Dermis microvascular lymphatic vessel endothelial cell (primary cell): ENCODE measurements at regions not wholly inside any gene's neighbourhood (a gene's known extent, or its start where the extent isn't known, plus 50 kb on each side); places are given as distances from the start of the nearest gene placed in this dataset.
"Not testable (repeated sequence)": the region's sequence is repeated elsewhere in the genome, so short reads cannot be mapped to it uniquely, and the experiment has no call there.

ENCODE experiments used
- DNase-seq, 2 donors: peaks; one replicate each; pipeline versions ENCODE4 v3.0.0 to v3.0.0-alpha.2; 2010; ENCODE audit warnings: low read depth in 2 of 2

DNA sequence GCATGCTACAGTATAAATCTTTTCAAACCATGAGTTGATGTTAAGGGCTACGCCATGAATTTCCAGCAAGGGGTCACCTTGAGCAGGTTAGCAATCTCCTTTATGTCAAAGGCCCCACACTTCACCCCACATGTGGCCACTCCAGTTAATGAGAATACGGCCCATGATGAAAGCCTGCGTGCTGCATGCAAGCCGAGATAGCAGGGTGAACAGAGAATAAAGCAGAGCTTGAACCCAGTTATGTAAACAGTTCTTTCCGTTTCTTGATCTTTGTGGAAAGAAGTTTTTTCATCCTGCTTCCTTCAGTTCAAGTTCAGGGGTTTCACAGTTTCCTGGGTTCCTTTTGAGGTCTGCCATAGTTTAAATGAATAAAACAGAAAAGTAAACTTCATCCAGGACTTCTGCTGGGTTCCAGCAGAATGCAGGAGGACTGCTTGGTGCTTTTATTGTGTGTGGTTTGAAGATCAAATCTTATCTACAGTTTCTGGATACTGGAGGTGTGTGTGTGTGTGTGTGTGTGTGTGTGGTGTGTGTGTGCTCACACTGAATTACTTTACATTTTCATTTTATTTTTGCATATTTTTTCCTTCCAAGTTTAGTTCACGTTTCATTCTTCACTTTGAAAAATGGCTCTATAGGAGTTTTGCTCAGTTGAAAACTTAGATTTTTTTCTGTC is 87.1 kb downstream of the HMHB1 start:
- no peak for DNase-seq

DNA sequence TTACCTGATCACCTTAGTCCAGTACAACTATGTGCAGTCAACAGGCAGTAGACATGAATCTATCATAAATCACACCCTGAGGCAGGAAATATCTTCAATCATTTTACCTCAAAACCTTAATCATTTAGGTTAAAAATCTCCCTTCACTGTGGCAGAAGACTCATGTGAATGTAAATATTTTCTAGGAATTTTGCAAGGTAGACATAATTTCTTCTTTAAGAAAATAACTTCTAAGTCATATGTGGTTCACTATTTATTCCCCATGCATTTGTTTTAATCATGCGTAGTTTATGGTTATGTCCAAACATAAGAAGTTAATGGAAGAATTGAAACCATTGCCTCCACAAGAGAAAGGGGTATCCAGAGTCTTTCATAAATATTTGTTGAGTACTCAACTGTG is 97.0 kb downstream of the HMHB1 start:
- no peak for DNase-seq

DNA sequence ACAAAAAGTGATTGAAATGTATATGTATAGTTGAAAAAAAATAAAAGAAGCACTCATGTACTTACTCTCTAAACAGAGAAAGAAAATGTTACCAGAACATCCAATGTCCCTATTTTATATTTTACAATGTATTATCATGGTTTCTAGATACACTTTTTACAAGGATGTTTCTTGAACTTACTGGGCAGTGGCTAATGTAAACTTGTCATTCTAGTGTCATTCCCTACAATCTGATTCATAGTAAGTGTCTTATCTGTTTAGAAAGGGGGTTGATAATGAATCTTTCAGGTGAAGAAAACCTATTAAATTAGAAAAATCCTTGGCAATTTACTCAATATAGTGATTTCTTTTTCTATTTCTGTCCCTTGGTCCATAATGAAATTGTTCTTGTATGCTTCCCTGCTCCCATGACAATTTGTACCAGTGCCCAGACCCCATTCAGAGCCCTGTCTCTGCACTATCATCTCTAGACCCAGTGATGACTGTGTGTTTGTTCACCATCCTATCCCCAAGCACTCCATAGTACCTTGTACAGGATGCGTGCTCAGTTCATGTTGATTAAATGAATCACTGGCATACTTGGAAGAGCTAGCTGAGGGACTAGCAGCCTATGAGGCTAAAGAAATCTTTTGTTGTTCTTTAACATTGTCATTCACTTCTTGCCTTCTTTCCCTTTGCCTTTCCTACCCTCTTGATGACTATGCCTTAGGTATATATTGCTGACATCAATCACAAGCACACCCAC is 101.2 kb downstream of the HMHB1 start:
- peak in 1 of 2 donors; percentile 34 for DNase-seq

GRCh38 chr5:143914756-143915155 is 102.8 kb downstream of the HMHB1 start:
- no peak for DNase-seq

GRCh38 chr5:143916451-143916850 is 104.5 kb downstream of the HMHB1 start:
- no peak for DNase-seq

- no peak for DNase-seq
These were observed 107.0 kb downstream of the HMHB1 start for GRCh38 chr5:143918961-143919360.

DNA sequence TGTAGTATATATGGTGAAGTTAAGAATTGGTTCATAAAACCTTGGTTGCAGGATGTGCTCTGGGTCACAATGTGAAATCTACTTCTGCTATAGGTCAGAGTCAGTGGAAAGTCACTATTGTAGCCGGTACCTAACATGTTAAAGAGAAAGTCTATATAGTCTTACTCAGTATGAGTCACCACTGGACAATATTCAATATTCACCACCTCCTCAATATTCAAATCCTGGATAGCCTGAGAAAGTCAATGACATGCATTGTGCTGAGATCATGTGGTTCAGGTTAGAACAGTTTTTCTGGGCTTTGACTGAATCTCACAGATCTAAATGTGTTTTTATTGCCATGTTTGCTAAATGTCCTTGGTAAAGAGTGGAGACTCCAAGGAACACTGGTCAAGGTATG is 108.8 kb downstream of the HMHB1 start:
- no peak for DNase-seq

DNA sequence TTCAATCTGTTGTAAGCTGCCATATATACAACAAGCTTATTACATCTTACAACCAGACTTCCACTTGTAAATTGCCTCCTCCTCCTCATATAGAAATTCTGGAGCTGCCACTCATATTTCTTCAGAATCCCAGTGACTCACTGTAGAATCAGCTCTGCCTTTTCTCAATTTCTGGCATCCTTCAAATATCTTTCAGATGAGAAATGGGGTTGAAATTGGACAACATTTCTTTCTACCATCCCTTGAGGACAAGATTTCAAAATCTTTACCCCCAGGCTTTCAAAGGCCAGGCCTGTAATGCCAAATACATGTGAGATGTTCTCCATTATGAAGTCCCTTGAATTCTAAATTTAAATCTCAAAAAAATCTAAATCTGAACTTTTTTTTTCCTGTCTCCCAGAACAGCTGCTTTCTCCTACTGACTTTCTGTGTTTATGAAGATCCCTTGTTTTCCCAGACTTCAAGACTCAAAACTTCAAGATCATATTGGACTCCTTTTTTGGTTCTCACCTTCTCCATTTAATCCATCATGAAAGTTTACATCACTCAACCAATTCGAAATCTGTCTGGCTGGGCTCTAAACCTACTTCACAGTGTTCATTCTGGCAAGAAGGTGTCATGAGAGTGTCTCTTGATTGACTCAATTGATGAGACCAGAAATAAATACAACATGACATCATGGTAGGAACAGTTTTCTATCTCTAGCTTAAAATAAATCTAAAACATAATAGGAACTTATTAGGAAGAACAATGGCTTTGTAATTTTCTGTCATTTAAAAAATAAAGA is 109.8 kb downstream of the HMHB1 start:
- DNase-seq: peak in 1 of 2 donors; percentile 6

DNA sequence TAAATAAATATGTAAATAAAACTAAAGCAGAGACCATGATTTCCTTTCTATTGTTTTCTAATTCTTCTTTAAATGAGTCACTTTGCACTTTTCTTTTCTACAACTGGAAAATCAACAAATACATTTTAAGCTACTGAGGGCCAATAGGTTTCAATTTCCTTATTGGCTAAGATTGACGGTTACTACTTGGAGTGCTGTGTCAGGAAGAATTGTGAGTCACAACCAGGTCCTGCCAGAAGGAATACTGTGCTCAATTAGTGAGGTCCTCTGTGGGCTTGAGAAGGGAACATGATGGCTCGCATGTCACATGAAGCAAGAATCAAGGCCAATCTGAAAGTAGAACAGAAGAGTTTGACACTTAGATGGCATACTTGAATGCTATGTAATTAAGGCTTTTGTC is 110.8 kb downstream of the HMHB1 start:
- peak in 1 of 2 donors; percentile 67 for DNase-seq

DNA sequence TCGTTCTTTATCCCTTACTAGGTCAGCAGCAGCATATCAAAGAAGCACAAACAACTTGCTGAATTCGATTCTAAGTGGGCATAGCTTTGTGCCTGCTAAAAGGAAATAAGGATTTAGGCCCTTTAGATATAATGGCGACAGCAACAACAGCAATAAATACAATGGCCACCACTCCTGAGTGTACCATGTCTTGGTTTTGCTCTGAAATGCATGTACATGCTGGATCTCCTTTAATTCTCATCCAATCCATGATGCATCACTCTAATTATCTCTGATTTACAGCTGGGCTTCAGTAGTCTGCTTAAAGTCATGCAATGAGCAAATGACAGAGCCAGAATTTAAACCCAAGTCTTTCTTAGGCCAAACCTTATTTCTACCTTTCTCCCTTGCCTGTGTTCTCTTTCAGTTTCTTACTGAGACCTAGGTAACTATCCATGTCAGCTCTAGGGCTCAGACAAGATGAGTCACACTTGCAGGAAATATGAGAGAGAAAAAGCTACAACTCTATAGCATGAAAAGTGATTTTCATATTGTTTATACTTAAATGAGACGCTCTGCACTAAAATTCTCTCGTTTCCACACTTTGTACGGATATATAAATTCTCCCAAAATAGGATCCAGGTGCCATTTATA is 111.8 kb downstream of the HMHB1 start:
- peak in 1 of 2 donors; percentile 52 for DNase-seq

DNA sequence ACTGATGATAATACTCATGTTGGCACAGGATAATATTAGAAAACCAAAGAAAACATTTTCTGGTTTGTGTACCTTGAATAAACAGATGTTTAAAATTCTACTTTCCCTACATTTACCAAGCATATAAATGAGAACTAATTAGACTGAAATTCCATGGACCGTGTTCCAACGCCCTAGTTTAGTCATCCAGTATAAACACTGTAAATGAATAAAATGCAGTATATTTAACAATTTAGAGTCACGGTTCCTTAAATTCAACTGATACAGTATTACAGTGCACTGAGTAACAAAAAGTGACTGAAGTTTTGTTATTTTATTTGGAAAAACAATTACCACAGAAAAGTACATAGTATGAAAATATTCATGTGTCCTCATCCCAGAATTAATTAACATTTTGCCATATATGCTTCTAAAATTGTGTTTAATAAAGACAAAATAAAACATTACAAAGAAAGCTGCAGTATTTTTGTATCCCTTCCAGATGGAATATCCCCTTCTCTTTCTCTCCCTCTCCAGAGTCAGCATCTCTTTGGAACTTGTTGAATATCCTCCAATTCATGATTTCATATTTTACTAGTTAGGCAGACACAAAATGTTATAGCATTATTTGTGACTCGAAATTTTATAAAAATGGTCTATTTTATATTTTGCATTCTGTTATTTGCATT is 112.5 kb downstream of the HMHB1 start:
- DNase-seq: no peak

DNA sequence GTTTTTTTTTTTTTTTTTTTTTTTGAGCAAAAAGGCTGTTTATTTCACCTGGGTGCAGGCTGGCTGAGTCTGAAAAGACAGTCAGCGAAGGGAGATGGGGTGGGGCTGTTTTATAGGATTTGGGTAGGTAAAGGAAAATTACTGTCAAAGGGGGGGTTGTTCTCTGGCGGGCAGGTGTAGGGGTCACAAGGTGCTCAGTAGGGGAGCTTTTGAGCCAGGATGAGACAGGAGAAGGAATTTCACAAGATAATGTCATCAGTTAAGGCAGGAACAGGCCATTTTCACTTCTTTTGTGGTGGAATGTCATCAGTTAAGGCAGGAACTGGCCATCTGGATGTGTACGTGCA is 113.0 kb downstream of the HMHB1 start:
- not testable (repeated sequence) for DNase-seq

DNA sequence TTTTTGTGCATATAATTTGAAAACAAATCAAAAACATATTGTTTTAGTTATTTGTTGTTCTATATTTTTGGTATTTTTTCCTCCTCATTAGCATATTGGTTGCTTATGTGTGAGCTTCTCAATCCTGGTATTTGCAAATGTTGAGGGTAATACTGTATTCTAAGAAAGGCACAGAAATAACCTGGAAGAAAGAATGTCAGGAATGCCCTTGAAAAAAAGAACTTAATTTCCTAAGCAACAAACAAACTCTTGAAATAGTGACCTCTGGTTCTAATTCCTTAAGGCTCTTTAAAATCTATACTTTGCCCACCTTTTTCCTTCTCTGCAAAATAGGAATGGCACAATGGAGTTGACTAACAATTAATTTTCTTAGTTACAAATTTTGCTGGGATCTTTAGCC is 117.5 kb downstream of the HMHB1 start:
- no peak for DNase-seq

GRCh38 chr5:143930561-143930960 is 118.6 kb downstream of the HMHB1 start:
- no peak for DNase-seq

DNA sequence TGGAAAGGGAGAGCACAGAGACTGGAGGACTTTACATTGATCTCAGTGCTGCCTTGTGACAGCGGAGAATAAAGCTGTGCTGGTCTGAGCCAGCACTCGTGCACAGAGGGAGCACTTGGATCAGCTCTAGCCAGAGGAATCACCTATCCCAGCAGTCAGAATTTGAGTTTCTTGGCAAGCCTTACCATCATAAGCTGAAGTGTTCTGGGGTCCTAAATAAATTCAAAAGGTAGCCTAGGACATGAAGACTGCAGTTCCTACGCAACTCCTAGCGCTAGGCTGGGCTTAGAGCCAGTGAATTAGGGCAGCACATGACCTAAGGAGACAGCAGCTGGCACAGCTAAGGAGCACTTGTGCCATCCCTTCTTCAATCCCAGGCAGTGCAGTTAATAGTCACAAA is 119.5 kb downstream of the HMHB1 start:
- no peak for DNase-seq

- no peak for DNase-seq
These were observed 120.0 kb downstream of the HMHB1 start for GRCh38 chr5:143931986-143932385.

DNA sequence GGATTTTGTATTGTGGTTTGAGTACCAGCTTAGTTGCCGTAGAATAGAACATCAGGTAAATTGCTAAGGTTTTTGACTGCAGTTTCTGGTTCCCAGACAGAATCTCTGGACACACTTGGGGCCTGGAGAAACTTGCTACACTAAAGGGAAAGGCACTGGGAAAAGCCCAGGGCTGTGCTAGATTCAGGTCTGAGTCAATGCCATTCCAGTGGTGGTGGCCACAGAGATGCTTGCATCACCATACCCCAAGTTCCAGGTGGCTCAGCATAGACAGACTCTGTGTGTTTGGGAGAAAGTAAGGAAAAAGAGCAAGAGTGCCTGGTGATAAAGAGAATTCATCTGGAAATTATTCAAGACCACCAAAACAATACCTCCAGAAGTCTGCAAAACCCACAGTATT is 120.6 kb downstream of the HMHB1 start:
- DNase-seq: no peak

- no peak for DNase-seq
These were observed 121.5 kb downstream of the HMHB1 start for GRCh38 chr5:143933451-143933850.

DNA sequence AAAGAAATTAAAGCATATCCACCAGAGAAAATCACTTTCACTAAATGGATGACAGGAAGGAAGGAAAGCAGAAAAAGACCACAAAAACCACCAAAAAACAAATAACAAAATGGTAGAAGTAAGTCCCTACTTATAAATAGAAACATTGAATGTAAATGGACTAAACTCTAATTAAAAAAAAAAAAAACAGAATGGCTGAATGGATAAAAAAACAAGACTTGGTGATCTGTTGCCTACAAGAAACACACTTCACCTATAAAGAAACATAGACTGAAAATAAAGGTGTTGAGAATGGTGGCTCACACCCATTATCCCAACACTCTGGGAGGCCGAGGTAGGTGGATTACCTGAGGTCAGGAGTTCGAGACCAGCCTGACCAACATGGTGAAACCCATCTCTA is 122.9 kb downstream of the HMHB1 start:
- no peak for DNase-seq

- DNase-seq: no peak
These were observed 126.3 kb downstream of the HMHB1 start for GRCh38 chr5:143938230-143938629.

GRCh38 chr5:143946837-143947236 is 134.9 kb downstream of the HMHB1 start:
- no peak for DNase-seq

GRCh38 chr5:143947313-143947712 is 135.4 kb downstream of the HMHB1 start:
- no peak for DNase-seq
